ENCODE measurements at regions not wholly inside any gene's neighbourhood (a gene's known extent, or its start where the extent isn't known, plus 50 kb on each side); places are given as distances from the start of the nearest gene placed in this dataset.
"Not testable (repeated sequence)": the region's sequence is repeated elsewhere in the genome, so short reads cannot be mapped to it uniquely, and the experiment has no call there.

DNA sequence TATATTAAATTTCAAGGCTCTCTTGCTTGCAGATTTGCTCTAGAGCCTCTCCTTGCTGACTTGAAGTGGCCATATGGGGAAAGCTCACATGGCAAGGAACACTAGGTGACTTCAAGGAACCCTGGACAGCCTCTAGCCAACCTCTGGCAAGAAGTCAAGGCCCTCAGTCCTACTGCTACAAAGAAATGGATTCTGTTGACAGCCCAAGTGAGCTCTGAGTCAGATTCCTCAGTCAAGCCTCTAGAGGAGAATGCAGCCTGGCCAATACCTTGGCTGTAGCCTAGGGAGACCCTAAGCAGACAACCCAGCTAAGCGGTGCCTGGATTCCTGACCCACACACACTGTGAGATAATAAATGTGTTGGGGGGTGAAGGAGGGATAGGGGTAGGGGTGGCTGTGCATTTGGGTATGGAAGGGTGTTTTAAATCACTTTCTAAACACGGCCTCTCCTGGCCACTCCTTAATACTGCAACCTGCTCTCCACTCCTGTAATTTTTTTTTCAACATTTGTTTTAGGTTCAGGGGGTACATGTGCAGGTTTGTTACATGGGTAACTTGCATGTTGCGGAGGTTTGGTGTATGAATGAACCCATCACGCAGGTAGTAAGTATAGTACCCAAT is 125.3 kb upstream of the NBPF26 start:
- DNase-seq (ENCODE audit: extremely low read depth, low read depth); H3K4me3 ChIP-seq (replicated peaks; ENCODE audit: low read depth, low read length): not testable (repeated sequence)

DNA sequence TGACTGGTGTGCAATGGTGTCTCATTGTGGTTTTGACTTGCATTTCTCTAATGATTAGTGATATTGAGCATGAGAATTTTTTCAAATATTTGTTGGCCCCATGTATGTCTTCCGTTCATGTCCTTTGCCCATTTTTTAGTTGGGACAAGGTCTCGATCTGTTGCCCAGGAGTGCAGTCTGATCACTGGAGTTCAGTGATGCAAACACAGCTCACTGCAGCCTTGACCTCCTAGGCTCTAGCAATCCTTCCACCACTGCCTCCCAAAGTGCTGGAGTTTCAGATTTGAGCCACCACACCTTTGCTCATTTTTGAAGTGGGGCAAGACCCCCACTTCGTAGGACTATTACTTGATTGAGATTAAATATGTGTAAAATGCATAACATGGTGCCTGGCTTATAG is 124.2 kb upstream of the NBPF26 start:
- H3K4me3 ChIP-seq (replicated peaks; ENCODE audit: low read depth, low read length); DNase-seq (ENCODE audit: extremely low read depth, low read depth): not testable (repeated sequence)

DNA sequence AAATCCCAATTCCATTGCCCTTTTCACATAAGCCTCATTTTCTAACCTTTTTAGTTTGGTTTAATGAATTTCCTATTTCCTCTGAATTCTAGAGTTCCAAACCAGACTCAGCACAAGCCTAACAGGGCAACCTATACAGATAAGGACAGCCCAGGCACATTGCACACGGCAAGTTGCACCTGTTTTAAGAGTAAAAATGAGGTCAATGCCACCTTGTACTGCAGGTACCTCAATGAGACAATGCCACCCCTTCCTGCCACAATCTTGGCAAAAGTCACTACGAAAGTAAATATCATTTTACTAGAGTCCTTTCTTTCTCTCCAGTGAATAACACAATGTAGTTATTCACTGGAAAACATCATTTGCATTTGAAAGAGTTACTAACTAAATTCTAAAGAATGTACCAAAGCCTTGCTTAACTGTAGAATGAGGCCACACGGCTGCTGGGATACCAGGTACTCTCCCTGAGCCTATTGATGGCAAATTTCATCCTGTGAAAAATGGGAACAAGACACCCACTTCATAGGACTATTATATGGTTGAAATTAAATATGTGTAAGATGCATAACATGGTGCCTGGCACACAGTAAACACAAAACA is 123.2 kb upstream of the NBPF26 start:
- H3K4me3 ChIP-seq (replicated peaks; ENCODE audit: low read depth, low read length); DNase-seq (ENCODE audit: extremely low read depth, low read depth): not testable (repeated sequence)

DNA sequence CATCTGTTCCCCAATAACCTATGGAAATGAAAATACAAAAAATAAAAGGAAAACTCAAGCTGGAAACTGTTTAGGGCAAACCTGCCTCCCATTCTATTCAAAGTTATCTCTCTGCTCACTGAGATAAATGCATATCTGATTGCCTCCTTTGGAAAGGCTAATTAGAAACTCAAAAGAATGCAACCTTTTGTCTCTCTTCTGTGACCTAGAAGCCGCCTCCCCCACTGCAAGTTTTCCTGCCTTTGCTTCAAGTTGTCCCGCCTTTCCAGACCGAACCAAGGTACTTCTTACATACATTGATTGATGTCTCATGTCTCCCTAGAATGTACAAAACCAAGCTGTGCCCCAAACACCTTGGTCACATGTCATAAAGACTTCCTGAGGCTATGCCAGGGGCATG is 115.9 kb upstream of the NBPF26 start:
- not testable (repeated sequence) for H3K4me3 ChIP-seq (replicated peaks; ENCODE audit: low read depth, low read length); DNase-seq (ENCODE audit: extremely low read depth, low read depth)

DNA sequence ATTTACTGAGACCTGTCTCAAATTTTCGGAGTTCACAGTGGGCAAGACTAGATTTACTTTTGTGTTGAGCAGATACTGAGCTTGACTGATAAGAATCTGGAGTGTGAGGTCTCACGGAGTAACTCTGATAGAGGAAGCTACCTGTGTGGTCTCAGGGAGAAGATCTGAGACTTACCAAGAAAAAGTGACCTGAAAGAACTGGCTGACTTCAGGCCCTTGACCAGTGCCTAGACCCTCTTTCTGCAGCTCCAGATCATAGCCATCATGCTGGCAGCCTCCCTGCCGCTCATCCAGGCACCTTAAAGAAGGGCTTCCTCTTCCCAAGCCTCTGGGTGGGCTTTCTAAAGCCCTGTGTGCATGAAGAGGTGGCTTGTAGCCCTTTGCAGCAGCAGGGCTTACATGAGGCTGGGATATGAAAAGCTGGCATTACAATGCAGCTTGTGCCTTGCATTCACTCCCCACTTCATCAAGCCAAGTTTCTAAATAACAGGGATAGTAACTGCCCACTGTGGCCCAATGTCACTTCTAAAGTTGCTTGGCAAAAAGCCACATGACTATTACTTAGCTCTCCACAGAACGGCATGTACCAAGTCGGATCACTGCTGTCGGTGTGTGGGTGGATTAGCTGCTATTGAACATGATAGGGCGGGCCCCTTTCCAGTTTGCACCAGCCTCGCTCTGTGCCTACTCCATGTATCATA is 115.3 kb upstream of the NBPF26 start:
- not testable (repeated sequence) for DNase-seq (ENCODE audit: extremely low read depth, low read depth); H3K4me3 ChIP-seq (replicated peaks; ENCODE audit: low read depth, low read length)

DNA sequence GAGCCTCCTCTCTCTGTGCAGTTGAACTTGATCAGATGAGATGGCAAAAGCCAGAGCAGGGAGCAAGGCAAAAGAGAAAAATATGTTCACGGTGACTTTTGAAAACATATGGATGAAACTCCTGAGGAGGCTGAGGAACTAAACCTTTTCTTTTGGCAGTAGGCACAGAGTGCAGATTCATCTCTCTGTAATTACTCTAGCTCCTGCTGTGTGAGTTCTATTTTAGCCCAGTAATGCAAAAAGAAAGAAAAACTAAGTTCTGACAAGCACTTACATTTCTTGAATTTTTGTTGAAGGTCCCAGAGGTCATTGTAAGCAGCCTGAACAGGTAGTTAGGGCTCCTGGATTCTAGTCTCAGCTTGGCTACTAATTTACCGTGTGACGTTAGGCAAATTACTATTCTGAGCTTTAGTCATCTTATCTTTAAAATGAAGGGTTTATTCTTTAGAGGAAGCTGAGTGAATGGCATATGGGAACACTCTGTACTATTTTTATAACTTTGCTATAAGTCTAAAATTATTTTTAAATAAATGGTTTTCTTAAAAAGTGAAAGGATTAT is 114.7 kb upstream of the NBPF26 start:
- not testable (repeated sequence) for H3K4me3 ChIP-seq (replicated peaks; ENCODE audit: low read depth, low read length); DNase-seq (ENCODE audit: extremely low read depth, low read depth)

DNA sequence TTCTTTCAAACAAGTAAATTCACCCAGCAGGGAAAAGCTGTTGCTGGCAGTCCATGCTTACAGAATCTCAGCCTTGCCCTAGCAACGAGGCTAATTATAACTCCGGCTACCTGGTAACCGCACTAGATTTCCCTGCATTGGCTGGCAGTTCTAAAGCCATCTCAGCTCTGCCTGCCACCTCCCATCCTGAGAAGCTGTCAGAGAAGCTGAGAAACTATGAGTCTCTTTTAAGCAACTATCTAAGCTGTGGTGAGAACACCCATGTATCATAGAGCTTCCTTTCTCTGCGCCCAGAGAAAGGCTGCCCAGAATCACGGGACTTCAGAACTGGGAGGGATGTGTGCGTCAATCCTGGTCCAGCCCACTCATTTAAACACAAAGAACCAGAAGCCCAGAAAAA is 113.9 kb upstream of the NBPF26 start:
- not testable (repeated sequence) for H3K4me3 ChIP-seq (replicated peaks; ENCODE audit: low read depth, low read length); DNase-seq (ENCODE audit: extremely low read depth, low read depth)

DNA sequence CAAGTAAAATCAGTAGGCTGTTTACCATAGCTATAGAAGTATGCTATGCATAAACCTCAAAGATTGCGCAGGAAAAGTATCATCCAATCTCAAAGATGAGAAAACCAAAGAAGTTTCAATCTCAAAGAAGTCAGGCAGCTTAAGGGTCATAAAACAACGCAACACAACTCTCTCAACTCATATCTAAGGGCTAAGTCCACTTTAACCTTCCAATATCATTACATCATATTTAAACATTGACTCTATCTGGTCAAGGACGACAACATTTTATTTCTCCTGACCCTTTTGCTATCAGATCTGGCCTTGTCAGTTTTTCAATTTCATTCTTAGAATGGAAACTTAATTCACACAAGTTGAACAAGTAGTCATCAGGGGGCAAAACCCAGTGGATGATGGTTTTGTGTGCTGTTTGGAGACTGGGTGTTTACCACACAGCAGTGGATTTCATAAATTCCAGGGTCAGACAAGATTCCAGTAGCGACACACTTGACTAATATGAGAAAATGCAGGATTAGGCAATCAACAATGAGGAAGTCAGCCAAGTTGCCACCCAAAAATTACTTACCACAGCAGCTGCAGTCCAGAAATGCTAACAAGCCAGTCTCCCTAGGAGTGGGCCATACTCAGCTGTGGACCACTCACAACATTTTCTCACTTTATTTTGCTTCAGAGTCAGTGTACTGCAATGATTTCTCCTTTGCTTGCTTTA is 108.7 kb upstream of the NBPF26 start:
- H3K4me3 ChIP-seq (replicated peaks; ENCODE audit: low read depth, low read length); DNase-seq (ENCODE audit: extremely low read depth, low read depth): not testable (repeated sequence)

DNA sequence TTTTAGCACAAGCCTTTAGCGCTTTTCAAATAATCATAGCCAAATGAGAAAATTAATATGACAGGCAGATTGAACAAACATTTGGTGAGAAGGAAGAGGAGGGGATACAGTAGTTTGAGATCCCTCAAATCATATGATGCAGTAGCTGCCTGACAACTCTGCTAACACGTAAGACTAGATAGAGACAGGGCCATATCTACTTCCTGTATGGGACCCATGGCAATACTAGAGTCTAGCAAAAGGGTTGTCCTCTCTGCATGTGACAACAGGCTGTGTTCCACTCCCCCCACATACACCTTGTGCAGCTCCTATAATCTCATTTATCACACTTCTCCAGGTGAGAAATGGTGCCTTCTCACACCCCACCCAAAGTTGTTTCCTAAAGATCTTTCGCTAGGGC is 106.3 kb upstream of the NBPF26 start:
- not testable (repeated sequence) for H3K4me3 ChIP-seq (replicated peaks; ENCODE audit: low read depth, low read length); DNase-seq (ENCODE audit: extremely low read depth, low read depth)

DNA sequence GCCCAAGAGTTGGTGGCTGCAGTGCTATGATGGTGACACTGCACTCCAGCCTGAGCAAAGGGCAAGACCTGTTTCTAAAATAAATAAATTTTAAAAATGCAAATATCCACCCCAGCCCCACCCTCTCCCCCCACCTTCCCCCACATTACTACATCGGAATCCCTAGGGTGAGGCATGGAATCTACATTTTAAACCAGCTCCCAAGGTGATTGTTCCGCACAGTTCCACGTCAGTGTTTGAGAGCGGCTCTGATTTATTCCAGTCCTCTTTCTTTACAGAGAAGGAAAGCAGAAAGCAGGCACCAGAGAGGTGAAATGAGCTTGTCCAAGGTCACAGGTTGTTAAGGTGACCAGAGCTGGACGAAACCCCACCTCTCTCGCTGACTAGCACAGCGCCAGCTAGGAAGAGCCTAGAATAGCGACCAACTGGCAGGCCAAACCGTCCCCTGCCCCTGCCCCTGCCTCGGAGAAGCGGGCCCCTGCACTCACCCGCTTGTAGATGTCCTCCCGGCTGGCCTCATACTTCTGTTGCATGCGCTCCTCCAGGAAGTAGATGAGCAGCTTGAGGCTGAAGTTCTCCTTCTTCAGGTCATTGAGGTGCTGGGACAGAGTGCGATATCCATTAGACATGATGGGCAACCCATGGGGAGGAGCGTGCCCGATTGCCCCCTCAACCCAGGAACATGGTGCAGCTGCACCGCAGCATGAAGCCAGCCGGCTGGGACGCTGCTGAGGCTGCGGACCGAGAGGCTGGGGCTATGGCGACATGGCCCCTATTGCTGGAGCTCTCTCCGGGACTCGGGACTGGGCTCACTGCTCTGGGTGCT is 103.7 kb upstream of the NBPF26 start:
- not testable (repeated sequence) for H3K4me3 ChIP-seq (replicated peaks; ENCODE audit: low read depth, low read length)

DNA sequence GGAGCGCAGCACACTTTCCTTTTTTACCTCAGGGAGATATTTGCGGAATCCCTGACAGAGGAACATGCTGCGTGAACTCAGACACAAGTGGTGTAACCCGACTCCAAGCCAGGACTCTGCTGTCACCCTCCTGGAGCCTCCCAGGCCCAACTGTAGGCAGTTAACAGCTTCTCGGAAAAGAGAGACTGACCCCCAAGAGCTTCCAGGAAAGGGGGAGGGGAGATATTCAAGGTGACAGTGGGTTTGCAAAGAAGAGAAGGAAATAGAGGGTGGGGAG is 103.1 kb upstream of the NBPF26 start:
- not testable (repeated sequence) for H3K4me3 ChIP-seq (replicated peaks; ENCODE audit: low read depth, low read length); DNase-seq (ENCODE audit: extremely low read depth, low read depth)

More for the DNA sequence above, 103.7 kb upstream of the NBPF26 start:
- DNase-seq (ENCODE audit: extremely low read depth, low read depth), result not testable (repeated sequence)

DNA sequence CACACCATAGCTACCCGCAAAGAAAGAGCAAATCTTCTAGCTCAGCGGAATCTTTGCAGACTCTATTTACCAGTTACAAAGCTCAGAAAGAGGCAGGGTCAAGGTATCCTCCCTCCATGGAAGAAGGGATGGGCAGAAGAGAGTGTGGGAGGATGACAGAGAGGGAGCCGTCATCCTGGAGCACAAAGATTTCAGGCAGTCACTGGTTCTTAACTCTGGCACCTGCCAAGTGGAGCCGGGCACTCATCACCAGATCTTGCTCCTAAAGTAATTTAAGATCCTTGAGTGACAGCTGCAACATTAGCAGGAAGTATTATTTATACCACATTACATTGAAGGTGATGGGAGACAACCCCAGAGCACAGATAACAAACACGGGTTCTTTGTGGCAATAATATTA is 102.5 kb upstream of the NBPF26 start:
- H3K4me3 ChIP-seq (replicated peaks; ENCODE audit: low read depth, low read length), result not testable (repeated sequence)

DNA sequence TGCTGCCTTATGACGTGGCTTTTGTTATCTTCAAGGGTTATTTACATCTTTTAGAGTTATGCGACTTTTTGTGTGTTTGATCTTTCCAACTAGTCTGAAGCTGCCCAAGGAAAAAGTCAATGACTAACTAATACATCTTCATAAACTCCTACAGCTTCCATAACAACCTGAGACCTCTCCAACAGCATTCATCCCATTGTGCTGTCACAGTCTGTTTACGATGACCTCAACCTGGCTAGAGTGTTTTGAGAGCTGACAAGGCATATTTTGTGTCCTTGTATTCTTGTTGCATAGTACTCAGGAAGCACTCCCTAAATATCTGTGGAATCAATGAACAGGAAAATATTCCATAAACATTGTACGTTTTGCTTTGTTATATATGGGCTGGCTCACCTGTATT is 100.2 kb upstream of the NBPF26 start:
- DNase-seq (ENCODE audit: extremely low read depth, low read depth); H3K4me3 ChIP-seq (replicated peaks; ENCODE audit: low read depth, low read length): not testable (repeated sequence)

More for the DNA sequence above, 102.5 kb upstream of the NBPF26 start:
- DNase-seq (ENCODE audit: extremely low read depth, low read depth), result not testable (repeated sequence)

DNA sequence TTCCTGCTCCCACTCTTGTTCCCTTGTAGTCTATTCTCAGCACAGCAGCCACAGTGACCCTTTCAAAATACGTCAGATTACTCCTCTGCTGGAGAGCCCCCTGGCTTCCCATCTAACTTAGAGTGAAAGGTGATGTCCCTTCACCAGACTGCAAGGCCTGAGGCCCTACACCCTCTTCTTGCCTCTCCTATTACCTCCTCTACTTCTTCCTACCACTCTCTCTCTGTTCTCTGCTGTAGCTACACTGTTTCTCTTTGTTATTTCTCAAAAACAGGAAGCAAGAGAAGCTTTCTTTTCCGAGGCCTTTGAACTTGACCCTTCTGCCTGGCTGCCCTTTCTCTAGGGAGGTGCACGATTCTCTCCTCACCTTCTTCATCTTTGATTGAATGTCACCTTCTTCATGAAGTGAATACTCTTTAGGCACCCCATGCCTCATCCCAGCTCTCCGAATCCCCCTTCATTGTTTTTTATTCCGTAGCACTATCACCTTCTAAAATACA is 99.1 kb upstream of the NBPF26 start:
- not testable (repeated sequence) for DNase-seq (ENCODE audit: extremely low read depth, low read depth); H3K4me3 ChIP-seq (replicated peaks; ENCODE audit: low read depth, low read length)

DNA sequence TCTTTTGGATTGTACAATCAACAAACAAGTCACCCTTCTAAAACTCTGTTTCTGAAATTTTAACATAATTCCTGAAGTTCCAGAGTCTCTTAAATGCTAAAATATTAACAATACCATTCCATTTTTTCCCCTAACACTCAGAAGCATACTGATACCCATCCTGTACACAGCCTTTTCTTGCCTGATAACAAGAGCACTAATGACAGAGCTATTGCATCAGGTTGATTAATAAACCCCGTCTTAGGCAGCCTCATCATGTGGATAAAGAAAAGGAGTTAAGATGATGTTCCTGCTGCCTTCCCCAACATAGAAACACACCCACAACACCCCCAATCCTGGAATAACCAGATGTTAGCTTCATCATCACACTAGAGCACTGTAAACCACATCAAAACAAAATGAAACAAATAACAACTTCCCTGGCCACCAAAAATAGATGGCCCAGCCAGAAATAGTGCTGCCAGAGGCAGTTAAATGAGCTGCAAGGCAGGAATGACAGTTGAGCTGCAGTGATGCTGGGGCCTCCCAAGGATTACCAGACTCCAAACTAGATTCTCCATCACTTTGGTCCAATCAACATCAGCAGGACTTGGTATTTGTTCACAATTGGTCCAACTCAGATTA is 93.8 kb upstream of the NBPF26 start:
- DNase-seq (ENCODE audit: extremely low read depth, low read depth); H3K4me3 ChIP-seq (replicated peaks; ENCODE audit: low read depth, low read length): not testable (repeated sequence)

DNA sequence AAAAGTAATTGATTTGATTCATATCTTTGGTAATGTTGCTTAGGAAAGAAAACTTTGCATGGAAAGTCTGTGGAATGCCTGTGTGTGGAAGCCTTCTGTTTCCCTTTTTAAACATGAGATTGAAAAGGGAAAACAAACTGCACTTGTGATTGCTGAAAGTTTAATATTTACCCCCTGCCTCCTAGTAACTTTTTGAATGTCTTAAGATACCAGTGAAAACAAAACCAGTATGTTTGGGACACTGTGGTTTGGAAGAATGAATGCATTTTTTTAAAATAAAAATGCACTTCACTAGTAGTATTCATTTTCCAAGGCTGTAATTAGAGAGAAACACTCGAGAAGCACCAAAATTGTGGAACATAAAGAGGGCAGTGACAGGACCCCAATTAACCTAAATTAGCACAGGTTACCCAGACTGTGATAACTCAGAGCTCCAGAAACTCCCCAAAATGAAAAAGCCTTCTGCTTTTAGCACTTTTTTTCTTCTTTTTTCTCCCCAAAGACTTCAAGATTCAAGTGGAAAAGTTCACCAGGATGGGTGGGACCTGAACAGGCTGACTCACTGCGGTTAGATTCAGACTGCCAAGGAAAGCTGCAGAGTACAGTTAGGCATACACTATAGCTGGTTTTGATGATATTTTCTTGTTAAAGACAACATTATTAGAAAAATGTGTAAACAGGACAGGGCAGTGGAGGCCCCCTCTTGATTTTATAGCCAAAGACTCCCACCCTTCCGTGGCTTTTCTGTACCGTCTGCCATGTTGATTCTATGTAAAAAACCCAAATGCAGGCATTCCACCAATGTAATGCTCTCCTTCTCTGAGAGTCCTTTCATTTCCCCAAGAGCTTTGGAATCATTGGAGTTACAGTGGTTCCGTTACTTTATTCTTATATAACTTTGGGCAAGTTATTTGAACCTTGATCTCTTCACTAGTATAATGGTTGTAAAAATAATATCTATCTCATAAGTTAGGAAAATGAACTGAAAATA is 88.6 kb upstream of the NBPF26 start:
- H3K4me3 ChIP-seq (replicated peaks; ENCODE audit: low read depth, low read length); DNase-seq (ENCODE audit: extremely low read depth, low read depth): not testable (repeated sequence)
